ENCODE measurements at regions not wholly inside any gene's neighbourhood (a gene's known extent, or its start where the extent isn't known, plus 50 kb on each side); places are given as distances from the start of the nearest gene placed in this dataset.

DNA sequence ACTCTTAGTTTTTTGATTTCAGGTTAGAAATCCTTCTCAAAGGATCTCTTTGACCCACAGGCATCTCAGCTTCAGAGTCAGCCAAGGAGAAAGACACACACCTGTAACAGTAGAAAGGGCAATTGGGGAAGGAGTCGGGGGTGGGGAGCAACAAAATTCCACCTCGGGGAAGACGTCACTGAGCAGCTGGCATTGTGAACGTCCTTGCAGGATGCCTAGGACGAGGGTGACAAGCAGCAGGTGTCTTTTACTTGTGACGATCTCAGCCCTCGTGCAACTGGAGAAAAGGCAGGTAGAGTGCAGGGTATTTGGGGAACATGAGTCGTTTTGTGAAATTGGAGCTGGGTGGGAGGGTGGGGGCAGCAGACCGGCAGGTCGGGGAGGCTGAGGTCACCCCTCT, 627.0 kb downstream of the ACTR3B start:
- no peak for TF ChIP-seq ZBTB7A (IDR thresholded peaks at IDR 0.05; ENCODE audit: low read depth)
- TF ChIP-seq CEBPB (IDR thresholded peaks at IDR 0.05): no peak
- TF ChIP-seq NFIC (IDR thresholded peaks at IDR 0.05): no peak
- TF ChIP-seq, protein P1, sequence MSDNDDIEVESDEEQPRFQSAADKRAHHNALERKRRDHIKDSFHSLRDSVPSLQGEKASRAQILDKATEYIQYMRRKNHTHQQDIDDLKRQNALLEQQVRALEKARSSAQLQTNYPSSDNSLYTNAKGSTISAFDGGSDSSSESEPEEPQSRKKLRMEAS (IDR thresholded peaks at IDR 0.05): no peak
- no peak for TF ChIP-seq CREB1 (IDR thresholded peaks at IDR 0.05; ENCODE audit: low read depth)
- no peak for TF ChIP-seq RAD21 (IDR thresholded peaks at IDR 0.05; ENCODE audit: low read depth)
- no peak for TF ChIP-seq TCF12 (IDR thresholded peaks at IDR 0.05; ENCODE audit: low read depth)
- TF ChIP-seq, protein P2, sequence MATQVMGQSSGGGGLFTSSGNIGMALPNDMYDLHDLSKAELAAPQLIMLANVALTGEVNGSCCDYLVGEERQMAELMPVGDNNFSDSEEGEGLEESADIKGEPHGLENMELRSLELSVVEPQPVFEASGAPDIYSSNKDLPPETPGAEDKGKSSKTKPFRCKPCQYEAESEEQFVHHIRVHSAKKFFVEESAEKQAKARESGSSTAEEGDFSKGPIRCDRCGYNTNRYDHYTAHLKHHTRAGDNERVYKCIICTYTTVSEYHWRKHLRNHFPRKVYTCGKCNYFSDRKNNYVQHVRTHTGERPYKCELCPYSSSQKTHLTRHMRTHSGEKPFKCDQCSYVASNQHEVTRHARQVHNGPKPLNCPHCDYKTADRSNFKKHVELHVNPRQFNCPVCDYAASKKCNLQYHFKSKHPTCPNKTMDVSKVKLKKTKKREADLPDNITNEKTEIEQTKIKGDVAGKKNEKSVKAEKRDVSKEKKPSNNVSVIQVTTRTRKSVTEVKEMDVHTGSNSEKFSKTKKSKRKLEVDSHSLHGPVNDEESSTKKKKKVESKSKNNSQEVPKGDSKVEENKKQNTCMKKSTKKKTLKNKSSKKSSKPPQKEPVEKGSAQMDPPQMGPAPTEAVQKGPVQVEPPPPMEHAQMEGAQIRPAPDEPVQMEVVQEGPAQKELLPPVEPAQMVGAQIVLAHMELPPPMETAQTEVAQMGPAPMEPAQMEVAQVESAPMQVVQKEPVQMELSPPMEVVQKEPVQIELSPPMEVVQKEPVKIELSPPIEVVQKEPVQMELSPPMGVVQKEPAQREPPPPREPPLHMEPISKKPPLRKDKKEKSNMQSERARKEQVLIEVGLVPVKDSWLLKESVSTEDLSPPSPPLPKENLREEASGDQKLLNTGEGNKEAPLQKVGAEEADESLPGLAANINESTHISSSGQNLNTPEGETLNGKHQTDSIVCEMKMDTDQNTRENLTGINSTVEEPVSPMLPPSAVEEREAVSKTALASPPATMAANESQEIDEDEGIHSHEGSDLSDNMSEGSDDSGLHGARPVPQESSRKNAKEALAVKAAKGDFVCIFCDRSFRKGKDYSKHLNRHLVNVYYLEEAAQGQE (IDR thresholded peaks at IDR 0.05; ENCODE audit: low read depth): no peak
- TF ChIP-seq YY1 (IDR thresholded peaks at IDR 0.05; ENCODE audit: low read depth): no peak
- no peak for TF ChIP-seq TAF1 (IDR thresholded peaks at IDR 0.05; ENCODE audit: low read depth)
- TF ChIP-seq, protein P3, sequence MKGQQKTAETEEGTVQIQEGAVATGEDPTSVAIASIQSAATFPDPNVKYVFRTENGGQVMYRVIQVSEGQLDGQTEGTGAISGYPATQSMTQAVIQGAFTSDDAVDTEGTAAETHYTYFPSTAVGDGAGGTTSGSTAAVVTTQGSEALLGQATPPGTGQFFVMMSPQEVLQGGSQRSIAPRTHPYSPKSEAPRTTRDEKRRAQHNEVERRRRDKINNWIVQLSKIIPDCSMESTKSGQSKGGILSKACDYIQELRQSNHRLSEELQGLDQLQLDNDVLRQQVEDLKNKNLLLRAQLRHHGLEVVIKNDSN (IDR thresholded peaks at IDR 0.05): no peak
- no peak for TF ChIP-seq EP300 (IDR thresholded peaks at IDR 0.05; ENCODE audit: borderline replicate concordance)
- TF ChIP-seq FOXM1 (IDR thresholded peaks at IDR 0.05; ENCODE audit: borderline replicate concordance, low read depth): no peak
- no peak for TF ChIP-seq EGR1 (IDR thresholded peaks at IDR 0.05)
- no peak for TF ChIP-seq TEAD4 (IDR thresholded peaks at IDR 0.05)

DNA sequence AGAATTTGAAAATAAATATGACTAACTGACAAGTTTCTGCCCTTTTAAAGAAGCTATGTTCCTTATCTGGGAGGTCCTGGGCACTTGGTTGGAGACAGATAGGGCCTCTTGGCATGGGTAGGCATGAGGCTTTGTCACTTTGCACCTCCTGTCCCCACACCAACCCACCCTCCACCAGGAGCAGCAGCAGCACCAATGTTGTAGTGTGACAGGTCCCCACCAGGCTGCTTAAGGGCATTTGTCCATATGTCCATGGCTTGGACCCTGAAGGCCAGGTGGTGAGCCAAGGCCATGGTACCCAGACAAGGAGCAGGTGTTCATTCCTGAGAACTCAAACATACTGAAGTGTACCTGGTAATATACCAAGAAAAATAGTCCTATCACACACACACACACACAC, 629.1 kb downstream of the ACTR3B start:
- TF ChIP-seq EP300 (IDR thresholded peaks at IDR 0.05; ENCODE audit: borderline replicate concordance): no peak
- TF ChIP-seq TEAD4 (IDR thresholded peaks at IDR 0.05): no peak
- TF ChIP-seq, protein P2 (IDR thresholded peaks at IDR 0.05; ENCODE audit: low read depth): no peak
- no peak for TF ChIP-seq CREB1 (IDR thresholded peaks at IDR 0.05; ENCODE audit: low read depth)
- no peak for TF ChIP-seq NFIC (IDR thresholded peaks at IDR 0.05)
- TF ChIP-seq, protein P3 (IDR thresholded peaks at IDR 0.05): no peak
- no peak for TF ChIP-seq FOXM1 (IDR thresholded peaks at IDR 0.05; ENCODE audit: borderline replicate concordance, low read depth)
- TF ChIP-seq ZBTB7A (IDR thresholded peaks at IDR 0.05; ENCODE audit: low read depth): no peak

DNA sequence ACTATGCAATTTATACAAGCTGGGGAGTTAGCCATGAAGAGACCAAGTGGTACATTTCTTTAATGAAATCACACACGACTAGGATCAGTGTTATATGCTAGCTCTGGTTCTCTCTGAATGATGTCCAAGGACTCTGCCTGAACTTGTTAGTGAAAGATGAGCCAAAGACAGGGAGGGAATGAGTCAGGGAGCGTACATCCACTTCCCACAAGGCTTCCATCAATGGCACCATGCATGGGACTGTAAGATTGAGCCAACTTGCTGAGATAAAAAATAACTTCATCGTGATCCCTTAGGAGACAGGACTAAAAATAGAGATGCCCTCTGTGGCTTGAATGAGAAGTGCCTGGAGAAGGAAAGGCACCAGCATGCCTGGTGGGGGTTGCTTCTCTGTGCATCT, 629.7 kb downstream of the ACTR3B start:
- no peak for TF ChIP-seq FOXM1 (IDR thresholded peaks at IDR 0.05; ENCODE audit: borderline replicate concordance, low read depth)
- no peak for TF ChIP-seq EGR1 (IDR thresholded peaks at IDR 0.05)
- no peak for TF ChIP-seq TCF12 (IDR thresholded peaks at IDR 0.05; ENCODE audit: low read depth)
- no peak for TF ChIP-seq RAD21 (IDR thresholded peaks at IDR 0.05; ENCODE audit: low read depth)
- TF ChIP-seq, protein P1 (IDR thresholded peaks at IDR 0.05): no peak
- TF ChIP-seq, protein P3 (IDR thresholded peaks at IDR 0.05): no peak
- TF ChIP-seq TAF1 (IDR thresholded peaks at IDR 0.05; ENCODE audit: low read depth): no peak
- TF ChIP-seq CEBPB (IDR thresholded peaks at IDR 0.05): no peak
- TF ChIP-seq, protein P2 (IDR thresholded peaks at IDR 0.05; ENCODE audit: low read depth): no peak
- TF ChIP-seq ZBTB7A (IDR thresholded peaks at IDR 0.05; ENCODE audit: low read depth): no peak
- no peak for TF ChIP-seq EP300 (IDR thresholded peaks at IDR 0.05; ENCODE audit: borderline replicate concordance)
- TF ChIP-seq YY1 (IDR thresholded peaks at IDR 0.05; ENCODE audit: low read depth): no peak
- TF ChIP-seq NFIC (IDR thresholded peaks at IDR 0.05): no peak

DNA sequence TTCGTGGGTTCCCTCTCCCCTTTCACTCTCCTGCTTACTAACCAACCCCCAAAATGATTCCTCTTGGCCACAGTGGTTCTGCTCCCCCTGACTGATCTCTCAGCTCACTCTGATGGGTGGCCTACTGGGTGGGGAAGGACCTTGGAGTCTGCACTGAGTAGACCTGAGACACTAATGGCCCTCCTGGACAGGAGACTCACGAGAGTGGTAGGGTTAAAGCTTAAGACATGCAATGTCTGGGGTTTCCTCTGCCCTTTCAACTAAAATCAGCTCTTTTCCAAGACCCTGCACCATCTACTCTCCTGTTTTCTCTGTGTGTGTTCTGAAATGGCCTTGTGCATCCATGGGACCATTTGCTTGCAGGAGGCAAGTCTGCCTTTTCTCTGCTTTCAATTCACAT, 631.4 kb downstream of the ACTR3B start:
- TF ChIP-seq EGR1 (IDR thresholded peaks at IDR 0.05) (no peak), CREB1 (IDR thresholded peaks at IDR 0.05; ENCODE audit: low read depth) (no peak), TAF1 (IDR thresholded peaks at IDR 0.05; ENCODE audit: low read depth) (no peak), EP300 (IDR thresholded peaks at IDR 0.05; ENCODE audit: borderline replicate concordance) (no peak), CEBPB (IDR thresholded peaks at IDR 0.05) (no peak), TEAD4 (IDR thresholded peaks at IDR 0.05) (no peak), TCF12 (IDR thresholded peaks at IDR 0.05; ENCODE audit: low read depth) (no peak), NFIC (IDR thresholded peaks at IDR 0.05) (no peak), ZBTB7A (IDR thresholded peaks at IDR 0.05; ENCODE audit: low read depth) (no peak)
- TF ChIP-seq, protein P1 (IDR thresholded peaks at IDR 0.05): no peak
